Globus pallidus (tissue), 1 donor: ENCODE measurements at regions not wholly inside any gene's neighbourhood (a gene's known extent, or its start where the extent isn't known, plus 50 kb on each side); places are given as distances from the start of the nearest gene placed in this dataset.

Experiments used
- DNase-seq: peaks from one replicate; pipeline ENCODE4 v3.0.0-alpha.2; 2015; ENCODE audit warnings: low spot score

DNA sequence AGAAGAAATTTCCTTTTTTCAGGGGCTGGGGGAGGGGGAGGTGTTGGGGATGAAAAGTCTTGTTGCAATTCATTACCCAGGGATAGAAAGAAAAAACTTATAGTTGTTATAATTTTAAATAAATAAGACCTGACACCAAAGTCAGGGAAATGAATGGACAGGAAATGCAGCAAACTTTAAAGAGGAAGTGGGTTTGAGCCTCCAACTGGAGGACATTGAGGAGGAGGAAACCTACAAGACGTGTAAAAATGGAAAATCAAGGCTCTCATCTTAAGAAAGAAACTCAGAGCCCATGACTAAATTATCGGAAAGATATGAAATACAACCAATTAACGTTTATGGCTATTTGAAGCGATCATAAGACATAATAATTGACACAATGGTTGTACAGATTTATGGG lies 54.4 kb downstream of the NIBAN1 start:
- DNase-seq = no peak

DNA sequence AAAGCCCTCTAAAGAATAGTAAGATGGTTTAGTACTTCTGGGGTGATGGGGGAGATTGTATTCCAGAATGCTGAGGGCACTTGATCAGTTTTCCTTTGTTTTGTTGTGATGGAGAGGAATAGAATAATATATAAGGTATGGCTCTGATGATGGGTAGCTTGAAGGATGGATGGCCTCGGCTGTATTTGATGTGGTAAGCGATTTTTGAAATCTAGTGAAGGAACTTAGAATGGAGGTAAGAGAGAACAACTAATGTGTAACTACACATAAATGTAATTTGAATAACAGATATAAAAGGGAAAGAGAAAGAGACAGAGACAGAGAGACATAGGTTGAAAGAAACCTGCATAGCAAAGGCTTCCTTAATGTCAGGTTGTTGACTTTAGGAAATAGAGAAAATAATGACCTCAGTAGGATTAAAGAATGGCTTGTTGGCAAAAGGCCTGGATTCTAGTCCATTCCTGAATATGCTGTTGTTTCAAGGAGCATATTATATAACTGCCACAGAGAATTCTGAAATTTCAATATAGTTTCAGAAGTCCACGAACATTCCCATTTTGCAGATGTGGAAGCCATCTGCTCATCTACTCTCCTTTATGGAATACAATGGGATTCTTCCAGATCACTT lies 58.7 kb downstream of the NIBAN1 start:
- DNase-seq = no peak

DNA sequence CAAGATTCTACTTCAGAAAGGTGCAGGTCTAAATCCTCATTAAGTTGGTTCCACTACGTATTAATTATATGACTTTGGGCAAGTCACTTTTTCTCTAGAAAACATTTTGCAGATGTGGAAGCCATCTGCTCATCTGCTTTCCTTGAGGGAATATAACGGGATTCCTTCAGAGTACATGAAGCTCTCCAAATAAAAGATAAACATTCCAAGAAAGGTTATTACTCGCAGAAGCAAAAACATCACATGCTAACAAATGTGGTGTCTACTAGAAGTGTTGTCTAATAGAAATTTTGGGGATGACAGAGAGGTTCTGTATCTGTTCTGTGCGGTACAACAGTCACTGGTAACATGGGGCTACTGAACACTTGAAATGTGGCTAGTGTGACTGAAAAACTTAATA lies 60.2 kb downstream of the NIBAN1 start:
- no peak for DNase-seq

DNA sequence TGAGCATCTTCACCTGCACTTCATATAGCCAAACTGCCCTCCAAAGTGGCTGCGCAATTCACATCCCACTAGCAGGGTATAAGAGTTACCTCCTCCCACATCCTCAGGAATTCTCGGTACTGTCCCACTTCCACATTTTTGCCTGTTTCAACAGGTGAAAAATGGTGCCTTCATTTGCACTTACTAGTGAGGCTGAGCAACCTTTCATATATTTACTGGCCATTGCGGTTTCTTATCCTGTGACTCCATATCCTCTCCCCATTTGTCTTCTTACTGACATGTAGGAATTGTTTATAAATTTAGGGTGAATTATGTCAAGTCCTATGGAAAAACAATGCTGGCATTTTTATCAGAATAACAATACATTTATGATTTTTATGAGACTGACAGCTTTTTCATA lies 61.9 kb downstream of the NIBAN1 start:
- DNase-seq = no peak

DNA sequence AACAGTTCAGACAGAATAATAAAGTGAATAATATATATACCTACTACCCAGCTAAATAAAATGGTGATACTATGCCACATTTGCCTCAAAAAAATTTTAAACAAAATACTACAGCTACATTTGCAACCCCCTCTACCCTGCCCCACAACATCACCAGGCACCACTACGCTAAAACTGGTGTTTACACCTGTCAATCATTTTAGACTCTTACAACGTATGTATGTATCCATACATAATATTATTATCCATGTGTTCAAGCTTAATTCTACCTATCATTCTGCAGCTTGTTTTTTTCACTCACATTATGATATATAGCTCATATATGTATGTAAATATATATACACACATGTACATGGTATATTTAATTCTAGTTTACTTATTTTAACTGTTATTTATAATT lies 62.5 kb downstream of the NIBAN1 start:
- no peak for DNase-seq

DNA sequence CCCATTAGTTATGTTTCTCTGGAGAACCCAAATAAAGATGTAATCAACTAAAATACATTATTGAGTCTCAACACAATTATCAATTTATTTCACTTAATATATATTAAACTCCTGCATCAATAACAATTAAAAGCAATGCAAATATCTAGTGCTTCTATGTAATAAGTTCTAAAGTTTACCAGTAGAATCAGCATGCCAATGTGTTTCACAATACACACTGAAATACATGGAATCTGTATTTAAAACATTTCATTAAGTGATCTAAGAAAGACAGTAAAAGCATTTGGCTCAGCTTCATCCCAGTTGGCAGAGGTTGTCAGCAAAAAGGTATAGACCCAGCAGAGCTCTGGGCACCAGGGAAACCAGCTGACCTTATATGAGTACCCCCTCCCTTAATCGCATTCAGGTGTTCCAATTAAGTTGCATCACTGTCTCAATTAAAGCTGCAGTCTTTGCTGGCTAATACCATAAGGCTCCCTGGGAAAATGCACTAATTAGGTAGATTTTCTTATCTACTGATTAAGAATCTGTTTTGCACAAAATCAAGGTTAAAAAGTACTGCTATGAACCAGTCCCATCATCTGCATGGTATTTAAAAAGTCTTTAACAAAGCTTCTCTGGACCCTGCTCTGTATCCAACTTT lies 63.1 kb downstream of the NIBAN1 start:
- DNase-seq = no peak

DNA sequence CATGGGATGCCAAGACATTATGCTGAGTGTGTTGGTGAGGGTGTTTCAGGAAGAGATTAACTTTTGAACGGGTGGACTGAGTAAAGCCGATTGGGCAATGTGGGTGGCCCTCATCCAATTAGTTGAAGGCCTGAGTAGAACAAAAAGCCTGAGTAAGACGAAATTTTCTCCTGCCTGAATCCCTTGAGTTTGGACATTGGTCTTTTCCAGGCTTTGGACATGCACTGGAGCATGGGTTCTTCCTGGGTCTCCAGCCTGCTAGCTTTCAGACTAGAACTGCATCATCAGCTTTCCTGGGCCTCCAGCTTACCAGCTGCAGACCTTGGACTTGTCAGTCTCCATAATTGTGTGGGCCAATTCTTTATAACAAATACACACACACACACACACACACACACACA lies 63.6 kb downstream of the NIBAN1 start:
- no peak for DNase-seq

DNA sequence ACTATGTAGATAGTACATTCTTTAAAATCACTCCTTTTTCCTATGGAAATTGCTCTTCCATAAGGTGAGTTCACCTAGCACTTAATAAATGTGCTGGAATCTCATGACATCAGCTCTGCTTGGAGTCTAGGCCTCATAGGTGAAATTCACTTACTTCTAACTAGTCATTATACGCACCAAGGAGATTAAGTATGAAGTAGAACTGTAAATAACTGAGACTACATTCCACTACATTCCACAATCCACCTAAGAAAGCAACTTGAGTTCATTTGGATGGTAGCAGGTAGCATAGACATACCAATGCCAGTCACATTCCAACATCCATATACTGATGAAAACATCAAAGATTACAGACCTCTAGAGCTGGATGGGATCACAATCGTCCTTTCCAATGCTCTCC lies 64.3 kb downstream of the NIBAN1 start:
- DNase-seq = no peak

DNA sequence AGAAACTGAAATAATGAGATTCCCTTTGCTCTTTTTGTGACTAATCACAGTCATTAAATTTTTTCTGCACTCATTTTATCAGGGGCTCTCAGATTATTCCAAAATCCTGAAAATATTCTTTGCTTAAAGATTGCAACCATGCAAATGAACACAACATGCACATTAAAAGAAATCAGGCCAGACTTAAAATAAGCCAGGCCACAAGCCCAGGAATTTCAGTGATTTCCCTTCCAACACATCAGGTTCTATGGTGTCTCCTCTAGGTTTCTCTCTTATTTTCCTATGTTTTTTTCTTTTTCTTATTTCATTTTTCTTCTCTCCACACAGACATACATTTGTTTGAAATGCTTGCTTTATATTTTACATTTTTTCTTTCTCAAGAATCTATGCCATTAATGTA lies 65.3 kb downstream of the NIBAN1 start:
- DNase-seq = no peak

DNA sequence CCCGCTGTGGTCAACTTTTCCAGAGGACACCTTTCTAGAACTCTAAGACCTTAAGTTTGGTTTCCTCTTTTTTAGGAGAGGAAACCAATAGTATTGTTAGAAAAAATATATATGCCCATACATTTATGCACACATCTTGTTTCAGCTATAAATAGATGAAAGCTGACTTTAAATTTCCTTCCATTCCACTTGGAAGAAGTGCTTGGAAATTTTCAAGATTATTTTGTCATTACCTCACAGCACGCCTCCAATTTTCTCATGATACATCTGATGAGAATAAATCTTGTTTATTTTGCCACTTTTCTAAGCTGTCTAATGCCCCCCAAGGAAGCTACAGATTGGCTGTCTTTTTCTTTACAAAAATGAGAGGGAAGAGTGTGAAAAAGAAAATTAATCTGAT lies 65.8 kb downstream of the NIBAN1 start:
- DNase-seq = no peak

DNA sequence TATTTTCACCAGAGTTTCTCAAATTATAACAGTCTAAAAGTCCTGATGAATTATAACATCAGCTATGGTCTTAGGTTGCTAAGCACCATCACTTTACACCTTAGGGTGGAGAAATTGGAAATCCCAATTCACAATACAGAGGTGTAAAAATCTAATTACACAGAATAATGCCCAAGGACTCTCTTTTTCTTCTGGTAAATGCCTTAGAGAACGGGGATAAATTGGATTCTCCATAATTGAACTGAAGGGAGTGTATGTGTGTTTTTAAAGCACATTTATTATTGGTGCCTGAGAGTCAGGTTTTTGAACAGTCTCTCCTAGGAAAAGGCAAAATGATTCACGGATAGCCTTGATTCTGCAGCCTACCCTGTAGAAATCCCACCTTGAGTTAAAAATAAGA lies 66.8 kb downstream of the NIBAN1 start:
- DNase-seq = no peak

DNA sequence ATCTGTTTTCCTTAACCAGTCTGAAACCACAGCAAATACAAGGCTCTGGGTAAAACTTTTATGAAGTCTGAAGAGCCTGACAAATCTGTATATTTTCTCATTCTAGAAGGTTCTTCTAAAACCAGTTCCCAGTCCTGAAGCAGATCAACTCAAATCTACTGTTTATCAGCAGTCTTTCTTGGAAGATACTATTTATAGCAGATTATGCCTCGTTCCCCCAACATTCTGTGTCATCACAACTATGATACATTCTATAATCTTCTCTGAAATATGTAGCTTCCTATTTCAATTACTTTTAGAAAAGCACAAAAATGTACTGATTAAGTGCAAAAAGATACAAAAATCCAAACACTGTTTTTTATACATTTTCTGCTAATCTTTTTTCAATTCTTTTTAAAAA lies 67.5 kb downstream of the NIBAN1 start:
- no peak for DNase-seq

DNA sequence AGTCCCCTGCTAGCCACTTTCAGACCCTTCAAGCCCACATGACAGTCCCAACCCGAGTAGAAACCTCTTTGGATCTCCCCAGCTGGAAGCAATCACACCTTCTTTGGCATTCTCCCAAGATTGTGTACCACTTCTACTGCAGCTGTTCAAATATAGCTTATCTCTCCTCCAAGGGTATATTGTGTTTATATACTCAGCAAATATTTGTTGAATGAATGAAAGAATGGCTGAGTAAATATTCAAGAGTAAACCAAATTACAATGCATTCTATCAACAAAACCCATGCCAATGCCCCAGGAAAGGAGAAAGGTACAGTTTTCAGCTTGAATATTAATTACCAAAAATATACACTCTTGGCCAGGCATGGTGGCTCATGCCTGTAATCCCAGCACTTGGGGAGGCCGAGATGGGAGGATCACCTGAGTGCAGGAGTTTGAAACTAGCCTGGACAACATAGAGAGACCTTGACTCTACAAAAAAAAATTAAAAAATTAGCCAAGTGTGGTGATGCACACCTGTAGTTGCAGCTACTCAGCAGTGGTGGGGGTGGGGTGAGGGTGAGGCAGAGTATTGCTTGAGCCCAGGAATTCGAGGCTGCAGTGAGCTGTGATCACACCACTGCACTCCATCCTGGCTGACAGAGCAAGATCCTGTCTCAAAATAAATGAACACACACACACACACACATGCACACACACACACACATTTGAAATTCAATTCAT lies 68.5 kb downstream of the NIBAN1 start:
- DNase-seq = no peak

DNA sequence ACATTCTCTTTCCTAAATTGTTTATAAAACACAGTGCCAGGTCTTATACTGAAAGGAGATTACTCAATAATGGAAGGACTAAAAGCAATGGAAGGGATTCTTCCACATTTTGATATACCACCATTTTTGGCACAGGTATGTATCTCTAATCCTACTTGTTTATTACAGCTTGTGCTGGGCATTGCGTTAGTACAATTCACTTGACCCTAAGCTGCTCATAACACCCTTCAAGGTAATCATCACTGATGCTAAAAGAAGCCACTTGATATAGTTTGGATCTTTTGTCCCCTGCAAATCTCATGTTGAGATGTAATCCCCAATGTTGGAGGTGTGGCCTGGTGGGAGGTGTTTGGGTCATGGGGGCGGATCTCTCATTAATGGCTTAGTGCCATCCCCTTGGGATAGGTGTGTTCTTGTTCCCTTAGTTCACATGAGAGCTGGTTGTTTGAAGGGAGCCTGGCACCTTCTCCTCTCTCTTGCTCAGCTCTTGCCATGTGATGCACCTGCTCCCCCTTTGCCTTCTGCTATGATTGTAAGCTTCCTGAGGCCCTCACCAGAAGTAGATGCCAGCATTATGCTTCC lies 71.1 kb downstream of the NIBAN1 start:
- no peak for DNase-seq

DNA sequence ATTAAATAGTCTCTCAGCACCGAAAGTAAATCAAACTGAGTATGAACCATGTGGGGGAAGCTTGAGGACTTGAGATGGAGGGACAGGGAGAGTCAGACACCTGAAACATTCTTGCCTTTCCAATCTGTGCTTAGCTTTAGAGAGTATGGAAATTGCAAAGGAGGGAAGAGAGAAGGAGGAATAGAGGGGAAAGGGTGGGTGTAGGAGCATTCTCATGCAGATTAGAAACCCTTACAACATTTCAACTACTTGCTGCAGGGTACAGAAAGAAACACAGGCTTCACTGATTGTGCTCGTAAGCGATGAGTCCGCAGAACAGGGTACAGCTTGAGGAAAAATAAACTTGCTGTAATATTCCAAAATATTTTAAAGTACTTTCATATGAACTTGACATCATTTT lies 73.8 kb downstream of the NIBAN1 start:
- no peak for DNase-seq

DNA sequence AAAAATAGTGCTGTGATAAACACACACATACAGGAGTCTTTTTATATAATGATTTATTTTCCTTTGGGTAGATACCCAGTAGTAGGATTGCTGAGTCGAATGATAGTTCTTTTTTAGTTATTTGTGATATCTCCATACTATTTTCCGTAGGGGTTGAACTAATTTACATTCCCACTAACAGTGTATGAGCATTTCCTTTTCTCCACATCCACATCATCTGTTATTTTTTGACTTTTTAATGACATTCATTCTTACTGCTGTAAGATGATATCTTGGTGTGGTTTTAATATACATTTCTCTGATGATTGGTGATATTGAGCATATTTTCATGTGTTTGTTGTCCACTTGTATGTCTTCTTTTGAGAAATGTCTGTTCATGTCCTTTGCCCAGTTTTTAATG lies 78.3 kb downstream of the NIBAN1 start:
- no peak for DNase-seq

DNA sequence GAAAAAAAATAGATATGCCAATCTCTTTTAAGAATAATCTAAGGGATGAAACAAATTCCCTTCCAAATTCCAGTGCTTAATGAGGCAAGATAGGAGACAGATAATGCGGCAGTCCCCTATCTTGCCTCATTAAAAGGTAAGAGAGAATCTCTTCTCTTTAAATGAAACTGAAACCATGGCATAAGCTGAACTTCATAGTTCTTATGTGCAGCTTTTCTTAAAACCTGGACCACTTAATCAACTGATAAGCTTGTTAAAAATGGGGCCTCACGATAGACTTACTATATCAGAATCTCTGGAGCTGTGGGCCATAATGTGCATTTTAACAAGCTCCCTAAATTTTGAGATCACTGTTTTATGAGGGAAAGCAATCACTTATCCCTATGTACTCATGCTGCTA lies 79.2 kb downstream of the NIBAN1 start:
- DNase-seq = no peak

DNA sequence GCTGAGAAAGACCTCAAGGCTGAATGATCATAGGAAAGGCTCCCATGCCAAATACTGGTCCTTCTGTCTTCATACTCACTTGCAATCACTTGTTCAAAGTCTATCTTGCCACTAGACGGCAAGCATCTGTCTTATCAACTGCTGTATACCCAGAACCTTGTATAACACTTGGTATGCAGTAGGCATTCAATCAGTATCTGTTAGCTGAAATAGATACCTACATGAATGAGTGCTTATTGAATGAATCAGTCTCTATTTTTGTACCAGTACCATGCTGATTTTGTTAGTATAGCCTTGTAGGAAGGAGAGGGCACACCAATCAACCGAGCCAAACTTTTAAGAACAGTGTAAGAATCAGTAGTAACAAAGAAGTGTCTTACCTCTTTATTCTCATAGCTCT lies 80.6 kb downstream of the NIBAN1 start:
- DNase-seq = no peak

DNA sequence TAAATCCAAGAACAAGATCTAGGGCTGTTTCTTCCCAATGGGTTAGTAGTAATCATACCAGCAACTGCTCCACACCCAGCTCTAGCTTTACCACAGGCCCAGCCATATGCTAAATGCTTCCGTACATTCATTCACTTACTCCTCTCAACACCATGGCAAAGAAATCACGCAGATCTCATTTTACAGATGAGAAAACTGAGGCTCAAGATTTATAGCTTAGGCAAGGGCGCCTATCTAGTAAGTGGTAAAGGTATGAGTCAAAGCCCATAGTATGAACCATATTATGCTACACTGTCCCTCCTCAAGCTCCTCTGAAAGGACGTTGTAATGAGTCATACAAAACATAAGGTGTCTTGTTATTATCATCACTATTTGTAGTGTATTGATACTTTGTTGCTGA lies 82.2 kb downstream of the NIBAN1 start:
- no peak for DNase-seq

DNA sequence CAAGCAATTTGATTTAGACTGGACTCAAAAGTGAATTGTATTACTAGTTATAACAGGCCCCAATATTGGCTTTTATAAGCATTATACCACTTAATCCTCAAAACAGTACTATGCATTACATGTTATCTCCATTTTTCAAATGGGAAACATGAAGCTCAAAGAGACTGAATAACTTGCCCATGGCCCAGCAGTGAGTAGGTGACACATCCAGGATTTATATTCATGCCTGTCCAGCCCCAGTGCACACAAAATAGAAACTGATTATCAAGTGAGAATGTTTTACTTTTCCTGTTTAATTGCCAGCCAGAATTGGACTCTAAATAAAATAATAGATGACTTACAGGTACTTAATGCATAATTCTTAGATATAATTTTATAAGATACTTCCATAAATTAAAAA lies 82.9 kb downstream of the NIBAN1 start:
- DNase-seq = no peak

DNA sequence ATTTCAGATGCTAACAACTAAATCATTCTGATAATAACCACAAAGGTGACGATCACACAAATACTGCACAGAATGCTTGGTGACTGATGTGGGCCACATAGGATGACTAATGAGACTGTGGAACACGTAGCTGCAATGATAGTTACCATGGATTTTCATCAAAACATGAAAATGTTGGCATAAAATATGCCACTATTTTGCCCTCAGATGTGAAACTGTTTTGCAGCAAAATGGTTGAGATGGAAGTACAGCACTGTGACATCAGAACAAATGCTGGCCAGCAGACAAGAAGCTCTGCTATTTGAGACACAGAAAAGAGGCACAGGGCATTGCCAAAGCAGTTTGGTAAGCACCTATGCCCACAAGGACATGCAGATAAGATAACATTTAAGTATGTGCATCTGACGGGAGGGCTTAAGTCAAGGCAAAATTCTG lies 83.8 kb downstream of the NIBAN1 start:
- DNase-seq = no peak

DNA sequence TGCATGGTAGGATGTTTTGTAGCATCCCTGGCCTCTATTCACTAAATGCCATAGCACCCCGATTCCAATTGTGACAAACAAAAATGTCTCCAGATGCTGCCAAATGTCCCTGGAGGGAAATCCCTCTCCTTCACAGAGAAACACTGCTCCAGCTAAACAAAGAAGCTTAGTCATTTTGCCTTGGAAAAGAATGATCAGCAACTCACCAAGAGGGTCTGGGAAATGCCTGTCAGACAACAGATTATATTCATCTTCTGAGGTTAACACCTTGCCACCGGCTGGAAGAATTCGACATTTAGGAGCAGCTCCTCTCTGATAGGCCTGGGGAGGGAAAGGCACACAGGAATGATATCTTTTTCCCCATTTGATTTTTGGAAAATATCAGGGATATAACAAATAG lies 84.4 kb downstream of the NIBAN1 start:
- DNase-seq = no peak

DNA sequence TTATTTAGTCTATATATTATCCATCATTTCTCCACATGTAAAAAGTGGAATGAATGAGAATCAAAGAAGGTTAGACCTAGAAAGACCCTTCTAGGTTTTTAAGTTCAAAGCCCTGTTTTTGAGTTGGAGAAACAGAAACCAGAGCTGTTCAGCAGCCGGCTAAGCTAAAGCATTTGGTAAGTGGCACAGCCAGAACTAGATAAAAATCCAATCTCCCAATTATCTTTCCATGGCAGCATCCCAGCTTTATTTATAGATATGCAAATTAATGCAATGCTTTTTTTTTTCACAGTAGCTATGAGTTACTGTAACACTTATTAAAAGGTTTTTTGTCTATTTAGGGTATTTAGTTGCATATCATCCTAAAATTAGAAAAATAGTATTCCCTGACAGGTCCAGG lies 85.1 kb downstream of the NIBAN1 start:
- DNase-seq = no peak
